ENCODE measurements at regions not wholly inside any gene's neighbourhood (a gene's known extent, or its start where the extent isn't known, plus 50 kb on each side); places are given as distances from the start of the nearest gene placed in this dataset.

- TF ChIP-seq, protein P1, sequence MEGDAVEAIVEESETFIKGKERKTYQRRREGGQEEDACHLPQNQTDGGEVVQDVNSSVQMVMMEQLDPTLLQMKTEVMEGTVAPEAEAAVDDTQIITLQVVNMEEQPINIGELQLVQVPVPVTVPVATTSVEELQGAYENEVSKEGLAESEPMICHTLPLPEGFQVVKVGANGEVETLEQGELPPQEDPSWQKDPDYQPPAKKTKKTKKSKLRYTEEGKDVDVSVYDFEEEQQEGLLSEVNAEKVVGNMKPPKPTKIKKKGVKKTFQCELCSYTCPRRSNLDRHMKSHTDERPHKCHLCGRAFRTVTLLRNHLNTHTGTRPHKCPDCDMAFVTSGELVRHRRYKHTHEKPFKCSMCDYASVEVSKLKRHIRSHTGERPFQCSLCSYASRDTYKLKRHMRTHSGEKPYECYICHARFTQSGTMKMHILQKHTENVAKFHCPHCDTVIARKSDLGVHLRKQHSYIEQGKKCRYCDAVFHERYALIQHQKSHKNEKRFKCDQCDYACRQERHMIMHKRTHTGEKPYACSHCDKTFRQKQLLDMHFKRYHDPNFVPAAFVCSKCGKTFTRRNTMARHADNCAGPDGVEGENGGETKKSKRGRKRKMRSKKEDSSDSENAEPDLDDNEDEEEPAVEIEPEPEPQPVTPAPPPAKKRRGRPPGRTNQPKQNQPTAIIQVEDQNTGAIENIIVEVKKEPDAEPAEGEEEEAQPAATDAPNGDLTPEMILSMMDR (IDR thresholded peaks at IDR 0.05): no peak
- TF ChIP-seq POLR2A (IDR thresholded peaks at IDR 0.05): no peak
- TF ChIP-seq POLR2AphosphoS5 (IDR thresholded peaks at IDR 0.05): no peak
Observed at GRCh38 chr1:177600321-177600720, 369.5 kb downstream of the SEC16B start.

All from breast epithelium (tissue), 3 donors.